IMR-90 (cell line): ENCODE measurements at regions not wholly inside any gene's neighbourhood (a gene's known extent, or its start where the extent isn't known, plus 50 kb on each side); places are given as distances from the start of the nearest gene placed in this dataset.

Experiments
- ATAC-seq: fragments of 200-7000 bp; cut with Tn5 transposase; 2 replicates; pipeline ENCODE4 v1.9.1; 2020; ENCODE audit warnings: low read depth, mild to moderate bottlenecking, moderate library complexity
- BruUV-seq: library from RNA; stranded (reverse); fragments of 400-500 nt; replicated peaks from 2 replicates; lab custom pipeline; 2021; lab: Mats Ljungman, UMichigan
- CTCF ChIA-PET: fragments of 300-600 bp; formaldehyde crosslinking; extraction: SDS; loops from one replicate; lab custom pipeline; 2021; ENCODE audit warnings: antibody characterized with exemption; lab: Yijun Ruan, JAX
- POLR2A ChIA-PET: fragments of 300-600 bp; sonication (Branson Sonifier 250); formaldehyde crosslinking; loops from one replicate; lab custom pipeline; 2022; ENCODE audit warnings: antibody characterized with exemption; ENCODE audit not compliant: unreplicated experiment; lab: Charles Lee
- DNase-seq: peaks from one replicate; pipeline ENCODE4 v3.0.0; 2013
- H2AFZ ChIP-seq: replicated peaks from 2 replicates; pipeline ENCODE3; 2013; ENCODE audit warnings: low read length, mild to moderate bottlenecking; ENCODE audit not compliant: poor library complexity
- H2AK5ac ChIP-seq: 2 replicates; pipeline ENCODE4 v1.6.1; 2013; ENCODE audit warnings: low read depth, low read length, inconsistent platforms
- H2AK9ac ChIP-seq: replicated peaks from 2 replicates; pipeline ENCODE3; 2013; ENCODE audit warnings: mild to moderate bottlenecking, low read depth, low read length, moderate library complexity; ENCODE audit not compliant: poor library complexity
- H2BK120ac ChIP-seq: 2 replicates; pipeline ENCODE4 v1.6.1; 2013; ENCODE audit warnings: low read depth, low read length, inconsistent platforms
- H2BK15ac ChIP-seq: 3 replicates; pipeline ENCODE4 v1.6.1; 2013; ENCODE audit warnings: low read depth, low read length, inconsistent platforms
- H2BK20ac ChIP-seq: 2 replicates; pipeline ENCODE4 v1.6.1; 2013; ENCODE audit warnings: low read depth, mild to moderate bottlenecking, inconsistent platforms, low read length, moderate library complexity
- H2BK5ac ChIP-seq: 2 replicates; pipeline ENCODE4 v1.6.1; 2013; ENCODE audit warnings: mild to moderate bottlenecking, low read depth, low read length, inconsistent platforms; ENCODE audit not compliant: poor library complexity, severe bottlenecking
- H3K14ac ChIP-seq: replicated peaks from 2 replicates; pipeline ENCODE4 v1.6.1; 2013; ENCODE audit warnings: low read depth, low read length, inconsistent platforms
- H3K18ac ChIP-seq: 2 replicates; pipeline ENCODE4 v1.6.1; 2013; ENCODE audit warnings: low read depth, low read length, control low read depth
- H3K23ac ChIP-seq: 2 replicates; pipeline ENCODE4 v1.6.1; 2013; ENCODE audit warnings: low read depth, low read length, inconsistent platforms
- H3K27ac ChIP-seq: 2 replicates; pipeline ENCODE4 v1.5.1; 2013; ENCODE audit warnings: mild to moderate bottlenecking, control low read depth, low read length; ENCODE audit not compliant: insufficient read depth
- H3K27me3 ChIP-seq: 2 replicates; pipeline ENCODE4 v1.6.1; 2013; ENCODE audit warnings: low read length; ENCODE audit not compliant: control insufficient read depth, insufficient read depth
- H3K36me3 ChIP-seq: 2 replicates; pipeline ENCODE4 v1.6.1; 2013; ENCODE audit warnings: low read length, mixed read lengths; ENCODE audit not compliant: control insufficient read depth, insufficient read depth
- H3K4ac ChIP-seq: 2 replicates; pipeline ENCODE4 v1.6.1; 2013; ENCODE audit warnings: low read depth, low read length, inconsistent platforms
- H3K4me1 ChIP-seq: 2 replicates; pipeline ENCODE4 v1.6.1; 2013; ENCODE audit warnings: low read length, mixed read lengths; ENCODE audit not compliant: control insufficient read depth, insufficient read depth
- H3K4me2 ChIP-seq: 2 replicates; pipeline ENCODE4 v1.6.1; 2013; ENCODE audit warnings: low read depth, mild to moderate bottlenecking, control low read depth, low read length, moderate library complexity
- H3K4me3 ChIP-seq: 2 replicates; pipeline ENCODE4 v1.5.1; 2013; ENCODE audit warnings: low read depth, mild to moderate bottlenecking, control low read depth, low read length, moderate library complexity; ENCODE audit not compliant: insufficient read depth
- H3K56ac ChIP-seq: 2 replicates; pipeline ENCODE4 v1.6.1; 2013; ENCODE audit warnings: low read length, inconsistent platforms; ENCODE audit not compliant: insufficient read depth; ENCODE audit errors: extremely low read depth
- H3K79me1 ChIP-seq, 2 experiments: 2 replicates each; pipeline ENCODE4 v1.6.1; 2013; ENCODE audit warnings: low read length in 2 of 2, inconsistent platforms in 1 of 2, low read depth in 1 of 2
- H3K9ac ChIP-seq: 2 replicates; pipeline ENCODE4 v1.6.1; 2013; ENCODE audit warnings: low read depth, low read length, control low read depth
- H3K9me1 ChIP-seq: 2 replicates; pipeline ENCODE4 v1.6.1; 2013; ENCODE audit warnings: low read length, inconsistent platforms; ENCODE audit not compliant: insufficient read depth
- H3K9me3 ChIP-seq: 2 replicates; pipeline ENCODE4 v1.6.1; 2013; ENCODE audit warnings: low read length; ENCODE audit not compliant: control insufficient read depth, insufficient read depth
- H4K20me1 ChIP-seq: 2 replicates; pipeline ENCODE4 v1.6.1; 2013; ENCODE audit warnings: low read length, inconsistent platforms; ENCODE audit not compliant: insufficient read depth
- H4K5ac ChIP-seq: 2 replicates; pipeline ENCODE4 v1.6.1; 2013; ENCODE audit warnings: mild to moderate bottlenecking, low read depth, low read length, control low read depth
- H4K8ac ChIP-seq, 2 experiments: 2 replicates each; pipeline ENCODE4 v1.6.1; 2013; ENCODE audit warnings: low read depth in 2 of 2, low read length in 2 of 2, control low read depth in 1 of 2, inconsistent platforms in 1 of 2
- H4K91ac ChIP-seq: 2 replicates; pipeline ENCODE4 v1.6.1; 2013; ENCODE audit warnings: low read depth, low read length, inconsistent platforms; ENCODE audit not compliant: insufficient read depth
- CEBPB ChIP-seq: IDR thresholded peaks from 2 replicates; pipeline ENCODE4 v1.6.1; 2012; ENCODE audit warnings: low read depth, low read length, improper control_type of control experiment
- WGBS, 2 experiments: methylation state at CpG; one replicate each; pipeline versions ENCODE4 v1.1.5 to v1.1.7; 2013; ENCODE audit warnings: missing lambda C conversion rate in 2 of 2; ENCODE audit not compliant: insufficient read length in 1 of 2; ENCODE audit errors: extremely low coverage in 2 of 2; 5-methylcytosine and 5-hydroxymethylcytosine counted together
- dilution Hi-C: fragments of 300-500 bp; cut with HindIII; formaldehyde crosslinking; loops from one replicate; pipeline ENCODE4 v1.14.3; 2018; ENCODE audit warnings: low sequenced_read_pairs; ENCODE audit not compliant: unreplicated experiment
- in situ Hi-C: fragments of 300-500 bp; cut with MboI; formaldehyde crosslinking; loops from 3 replicates; pipeline ENCODE4 v1.14.3; 2019; ENCODE audit warnings: low sequenced_read_pairs, inconsistent platforms, mixed read lengths
- intact Hi-C: fragments of 100-400 bp; cut with micrococcal nuclease; formaldehyde crosslinking; loops from 2 replicates; pipeline ENCODE4 v1.10.0; 2022

GRCh38 chr2:147548451-147548850 lies 296.4 kb upstream of the ACVR2A start:
- no peaks in the 10 kb centered on the region for H3K79me1 ChIP-seq
- in situ Hi-C loops (no loop called here), intact Hi-C loops (no loop called here), dilution Hi-C loops (no loop called here)
- no peak overlapping the region for H3K4ac ChIP-seq
- H2BK15ac ChIP-seq = no peak overlapping the region
- ATAC-seq (no peak), DNase-seq (no peak)
- no peak overlapping the region for H4K8ac ChIP-seq
- no peak overlapping the region for H2AK5ac ChIP-seq
- no peak for TF ChIP-seq CEBPB
- H3K56ac ChIP-seq = no peak overlapping the region
- no peak overlapping the region for H3K4me3 ChIP-seq
- no peaks in the 10 kb centered on the region for H3K27me3 ChIP-seq
- H3K14ac ChIP-seq = no peak overlapping the region
- no peaks in the 10 kb centered on the region for H3K9me1 ChIP-seq
- ChIA-PET CTCF (no interaction called here), POLR2A (no interaction called here)
- no TSS peak for BruUV-seq
- no peak overlapping the region for H2AK9ac ChIP-seq
- H3K36me3 ChIP-seq = no peaks in the 10 kb centered on the region
- H3K4me2 ChIP-seq = no peak overlapping the region
- peaks cover 2% of the 10 kb centered on the region; the same call in 1 of the 2 replicates for H3K9me3 ChIP-seq
- no peak overlapping the region for H2BK120ac ChIP-seq
- H4K20me1 ChIP-seq = no peaks in the 10 kb centered on the region
- H3K27ac ChIP-seq = no peak overlapping the region
- no CpG with 5 or more reads among the region's 1 CpG for WGBS, 2 experiments
- no peaks in the 10 kb centered on the region for H3K4me1 ChIP-seq
- H2AFZ ChIP-seq = no peak overlapping the region
- no peak overlapping the region for H3K9ac ChIP-seq
- no peak overlapping the region for H2BK5ac ChIP-seq
- no peak overlapping the region for H4K91ac ChIP-seq
- no peak overlapping the region for H3K18ac ChIP-seq
- H2BK20ac ChIP-seq = no peak overlapping the region
- H3K23ac ChIP-seq = no peak overlapping the region
- no peak overlapping the region for H4K5ac ChIP-seq
